ENCODE measurements at regions not wholly inside any gene's neighbourhood (a gene's known extent, or its start where the extent isn't known, plus 50 kb on each side); places are given as distances from the start of the nearest gene placed in this dataset.
A peak's percentile ranks its signal among the peaks of the same experiment; 100 is the strongest.

DNA sequence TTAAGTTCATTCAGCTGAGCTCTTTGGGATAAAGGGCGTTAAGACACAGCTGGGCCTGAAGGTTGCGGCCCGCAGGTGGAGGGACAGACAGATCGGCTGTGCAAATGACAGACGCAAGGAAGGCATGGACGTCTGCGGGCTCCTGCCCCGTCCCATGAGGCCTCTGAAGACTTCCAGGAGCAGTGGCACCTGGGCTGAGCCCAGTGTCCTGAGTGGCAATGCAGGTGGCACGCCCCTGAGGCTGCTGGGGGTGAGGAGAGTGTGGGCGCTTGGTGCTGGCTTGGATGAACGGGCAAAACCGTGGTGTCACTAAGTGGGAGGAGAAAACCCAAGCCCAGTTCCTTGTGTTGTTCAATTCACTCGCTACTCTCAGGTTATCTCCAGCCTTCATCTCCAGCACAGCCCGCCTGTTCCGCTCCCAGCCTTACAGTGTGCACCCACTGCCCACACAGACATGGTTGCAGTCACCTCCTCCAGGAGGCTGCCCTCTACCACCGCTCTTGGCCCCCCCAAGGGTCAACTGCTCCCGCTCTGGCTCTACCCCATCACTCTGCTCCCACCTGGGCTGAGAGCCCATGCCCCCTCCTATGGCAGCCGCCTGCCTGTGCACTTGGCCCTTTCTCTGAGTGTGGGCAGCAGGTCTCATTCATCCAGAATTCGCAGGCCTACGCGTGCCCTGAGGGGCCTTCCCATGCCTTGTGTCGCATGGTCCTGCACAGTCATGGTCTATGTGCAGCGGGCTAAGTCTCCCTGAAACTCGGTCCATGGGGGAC lies 50.3 kb downstream of the PTGR3 start:
- DNase-seq (ENCODE audit: low spot score), result no peak

DNA sequence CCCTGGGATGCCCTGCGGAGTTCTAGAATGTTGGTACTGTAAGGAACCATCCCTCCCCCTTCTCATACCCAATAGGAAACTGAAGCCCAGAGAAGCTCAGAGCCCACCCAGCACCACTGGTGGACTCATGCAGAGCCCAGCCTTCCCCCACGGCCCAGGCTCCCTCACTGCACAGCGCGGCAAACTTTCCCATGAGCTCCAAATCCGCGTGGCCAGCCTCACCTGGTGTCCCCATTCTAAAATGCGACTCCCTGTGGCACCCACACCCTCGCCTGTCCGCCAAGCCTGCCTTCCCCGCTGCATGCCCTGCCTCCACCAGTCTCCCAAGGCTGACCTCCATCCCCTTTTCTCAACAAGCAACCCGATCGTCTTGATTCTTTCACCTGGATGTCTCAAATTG lies 51.1 kb downstream of the PTGR3 start:
- no peak for DNase-seq (ENCODE audit: low spot score)

DNA sequence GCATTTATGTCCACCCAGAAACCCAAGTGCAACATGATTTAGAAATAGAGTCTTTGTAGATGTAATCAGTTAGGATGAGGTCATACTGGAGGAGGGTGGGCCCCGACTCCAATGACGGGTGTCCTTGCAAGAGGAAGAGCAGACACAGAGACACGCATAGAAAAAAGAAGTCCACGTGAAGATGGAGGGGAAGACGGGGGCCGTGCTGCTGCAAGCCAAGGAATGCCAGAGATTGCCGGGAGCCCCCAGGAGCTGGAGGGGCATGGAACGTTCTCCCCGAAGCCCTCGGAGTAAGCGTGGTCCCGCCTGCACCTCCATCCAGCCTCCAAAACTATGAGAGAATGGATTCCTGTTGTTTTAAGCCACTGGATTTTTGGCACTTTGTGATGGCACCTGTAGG lies 51.6 kb downstream of the PTGR3 start:
- DNase-seq (ENCODE audit: low spot score), result no peak

DNA sequence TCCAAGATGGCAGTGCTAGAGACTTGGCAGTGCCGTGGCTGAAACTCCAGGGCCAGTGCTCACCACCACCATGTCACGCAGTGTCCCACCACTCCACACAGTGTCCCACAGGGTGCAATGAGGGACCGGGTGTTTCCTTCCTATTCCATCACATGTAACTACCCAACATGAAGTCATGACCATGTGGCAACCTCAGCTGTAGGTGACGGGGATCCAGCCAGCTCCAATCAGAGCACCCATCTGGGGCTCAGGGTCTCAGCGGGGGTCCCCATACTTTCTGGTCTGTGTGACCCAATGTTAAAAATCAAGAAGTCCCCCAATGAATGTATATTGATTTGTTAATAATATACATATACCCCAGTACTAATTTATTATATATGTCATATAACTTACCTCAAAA lies 52.1 kb downstream of the PTGR3 start:
- no peak for DNase-seq (ENCODE audit: low spot score)

DNA sequence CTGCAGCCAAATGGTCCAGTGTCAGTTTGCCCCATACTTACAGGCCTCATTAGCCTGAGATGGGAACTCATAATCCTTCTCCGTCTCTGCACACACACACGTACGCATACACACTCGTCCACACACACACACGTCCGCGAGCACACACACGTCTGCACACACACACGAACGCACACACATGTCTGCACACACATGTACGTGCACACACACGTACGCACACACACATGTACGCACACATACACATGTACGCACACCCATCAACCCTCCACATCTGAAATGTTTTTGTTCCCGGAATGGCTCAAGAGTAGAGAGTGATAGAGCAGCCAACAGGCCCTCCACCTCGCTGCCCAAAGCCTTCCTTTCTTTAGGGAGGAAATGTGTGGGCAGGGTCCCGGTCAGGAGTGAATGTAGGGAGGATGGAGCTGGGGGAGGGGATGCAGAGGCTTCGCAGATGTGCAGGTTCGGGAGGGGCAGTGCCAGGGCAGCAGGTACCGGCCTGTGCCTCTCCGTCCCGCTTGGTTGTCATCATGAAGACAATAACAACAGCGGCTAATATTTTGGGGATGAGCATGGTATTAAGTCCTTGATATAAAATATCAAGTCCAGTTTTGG lies 52.7 kb downstream of the PTGR3 start:
- DNase-seq (ENCODE audit: low spot score), result no peak

DNA sequence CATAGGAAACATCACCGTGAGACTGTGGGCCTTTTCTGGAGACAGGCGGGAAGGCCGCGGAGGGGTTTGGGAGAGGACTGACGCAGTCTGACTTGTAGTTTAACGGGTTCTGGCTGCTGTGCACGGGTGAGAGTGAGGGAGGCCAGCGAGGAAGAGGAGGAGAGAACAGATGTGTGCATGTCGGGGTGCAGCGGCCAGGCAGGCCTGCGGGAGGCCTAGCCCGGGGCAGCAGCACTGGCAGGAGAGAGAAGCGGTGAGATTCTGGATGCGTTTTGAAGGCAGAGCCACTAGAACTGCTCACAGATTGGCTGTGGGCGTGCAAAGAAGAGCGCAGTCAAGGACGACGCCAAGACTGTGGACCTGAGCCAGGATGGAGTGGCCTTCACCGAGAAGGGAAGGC lies 53.9 kb downstream of the PTGR3 start:
- no peak for DNase-seq (ENCODE audit: low spot score)

DNA sequence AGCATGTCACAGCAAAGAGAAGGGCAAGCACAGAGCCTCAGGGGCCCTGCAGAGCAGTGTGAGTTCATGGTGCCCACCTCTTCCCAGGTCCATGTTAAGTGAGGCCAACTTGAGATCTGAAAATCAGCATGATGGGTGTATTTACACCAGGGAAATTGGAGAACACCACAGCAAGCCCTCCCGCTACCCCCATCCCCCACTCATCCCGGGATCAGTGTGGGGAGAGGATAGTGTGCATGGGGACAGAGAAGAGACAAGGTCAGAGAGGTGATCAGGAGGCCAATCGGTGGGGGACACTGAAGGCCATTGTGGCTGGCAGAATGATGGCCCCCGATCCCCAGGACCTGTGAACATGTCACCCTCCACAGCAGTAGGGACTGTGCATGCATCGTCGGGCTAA lies 54.7 kb downstream of the PTGR3 start:
- no peak for DNase-seq (ENCODE audit: low spot score)

DNA sequence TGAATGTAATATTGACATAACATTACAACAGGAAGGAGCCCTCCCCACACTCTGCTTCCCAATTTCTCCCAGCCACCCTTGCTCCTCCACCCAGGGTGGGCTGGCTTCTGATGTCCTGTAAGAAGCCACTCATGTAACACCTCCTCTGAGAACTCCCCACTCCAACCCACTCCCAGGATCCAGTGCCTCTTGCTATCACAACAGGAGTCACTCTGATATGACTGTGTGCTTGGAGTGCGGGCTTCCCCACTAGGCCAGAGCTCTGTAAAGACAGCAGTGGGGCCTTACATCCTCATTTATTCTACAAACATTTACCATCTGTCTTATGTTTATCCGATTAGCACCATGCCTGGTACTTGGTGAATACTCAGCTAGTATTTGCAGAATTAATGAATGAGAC lies 65.1 kb downstream of the PTGR3 start:
- no peak for DNase-seq (ENCODE audit: low spot score)

DNA sequence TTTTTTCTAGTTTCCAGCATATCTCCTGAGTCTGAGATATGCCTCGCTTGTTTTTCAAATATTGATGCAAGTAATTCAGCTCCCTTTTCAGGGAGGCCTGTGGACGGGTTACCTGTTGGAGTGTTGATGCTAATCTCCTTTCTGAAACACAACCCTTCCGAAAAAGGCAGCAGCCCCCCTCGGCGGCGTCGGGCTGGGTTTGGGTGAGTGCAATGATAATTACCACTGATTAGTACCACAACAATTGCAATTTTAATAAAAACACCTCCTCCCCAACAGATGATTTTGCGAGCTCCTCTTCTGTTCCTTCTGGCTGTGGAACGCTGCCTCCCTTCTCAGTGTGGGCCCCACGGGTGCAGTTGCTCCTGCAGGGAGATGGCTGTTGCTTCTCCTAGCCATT lies 66.3 kb downstream of the PTGR3 start:
- DNase-seq (ENCODE audit: low spot score), result no peak

DNA sequence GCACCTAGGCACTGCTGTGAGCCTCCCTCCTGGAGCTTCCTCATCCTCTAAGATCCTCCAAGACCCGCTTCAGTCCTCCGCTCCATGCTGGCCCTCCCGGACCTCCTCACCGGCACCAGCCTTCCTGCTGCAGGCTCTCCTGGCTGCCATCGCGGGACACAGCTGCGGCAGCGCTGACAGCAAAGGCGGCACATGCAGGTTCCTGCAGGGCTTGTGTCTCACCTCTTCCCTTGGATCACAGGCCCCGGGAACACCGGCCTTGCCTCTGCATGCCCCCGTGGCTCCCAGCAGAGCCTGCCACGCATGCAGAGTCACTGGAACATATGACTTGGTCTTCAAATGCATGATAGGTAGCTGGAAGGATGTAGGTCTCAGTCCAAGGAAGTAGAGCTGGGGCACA lies 67.2 kb downstream of the PTGR3 start:
- no peak for DNase-seq (ENCODE audit: low spot score)

DNA sequence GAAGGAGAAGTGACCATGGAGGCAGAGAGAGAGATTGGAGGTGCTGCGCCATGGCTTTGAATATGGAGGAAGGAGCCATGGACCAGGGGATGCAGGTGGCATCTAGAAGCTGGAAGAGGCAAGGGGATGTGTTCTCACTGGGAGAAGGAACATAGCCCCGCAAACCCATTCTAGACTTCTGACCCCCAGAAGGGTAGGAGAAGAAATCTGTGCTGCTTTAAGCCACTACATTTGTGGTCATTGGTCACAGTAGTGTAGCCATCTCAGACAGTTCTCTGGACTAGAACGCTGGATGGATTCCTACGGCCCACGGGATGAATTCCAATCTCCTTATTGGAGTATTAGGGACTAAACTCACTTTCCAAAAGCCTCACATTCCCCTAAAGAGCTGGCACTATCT lies 67.8 kb downstream of the PTGR3 start:
- no peak for DNase-seq (ENCODE audit: low spot score)

DNA sequence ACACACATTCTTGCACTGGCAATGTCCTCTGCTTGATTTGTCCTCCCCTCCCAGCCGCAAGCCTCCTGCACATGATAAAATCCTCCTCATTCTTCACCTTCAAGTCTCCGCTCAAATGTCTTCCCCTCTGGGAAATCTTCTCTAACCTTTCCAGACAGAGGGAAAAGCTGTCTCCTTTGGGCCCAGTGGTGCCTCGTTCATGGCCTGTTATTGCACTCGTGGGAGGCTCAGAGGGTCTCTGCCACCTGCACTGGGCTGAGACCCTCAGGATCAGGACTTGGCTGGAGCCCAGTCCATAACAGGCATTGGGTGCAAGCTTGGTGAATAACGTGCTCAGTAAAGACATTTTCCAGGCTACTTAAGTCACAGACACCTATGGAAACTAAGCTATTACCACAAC lies 68.6 kb downstream of the PTGR3 start:
- DNase-seq (ENCODE audit: low spot score), result no peak

DNA sequence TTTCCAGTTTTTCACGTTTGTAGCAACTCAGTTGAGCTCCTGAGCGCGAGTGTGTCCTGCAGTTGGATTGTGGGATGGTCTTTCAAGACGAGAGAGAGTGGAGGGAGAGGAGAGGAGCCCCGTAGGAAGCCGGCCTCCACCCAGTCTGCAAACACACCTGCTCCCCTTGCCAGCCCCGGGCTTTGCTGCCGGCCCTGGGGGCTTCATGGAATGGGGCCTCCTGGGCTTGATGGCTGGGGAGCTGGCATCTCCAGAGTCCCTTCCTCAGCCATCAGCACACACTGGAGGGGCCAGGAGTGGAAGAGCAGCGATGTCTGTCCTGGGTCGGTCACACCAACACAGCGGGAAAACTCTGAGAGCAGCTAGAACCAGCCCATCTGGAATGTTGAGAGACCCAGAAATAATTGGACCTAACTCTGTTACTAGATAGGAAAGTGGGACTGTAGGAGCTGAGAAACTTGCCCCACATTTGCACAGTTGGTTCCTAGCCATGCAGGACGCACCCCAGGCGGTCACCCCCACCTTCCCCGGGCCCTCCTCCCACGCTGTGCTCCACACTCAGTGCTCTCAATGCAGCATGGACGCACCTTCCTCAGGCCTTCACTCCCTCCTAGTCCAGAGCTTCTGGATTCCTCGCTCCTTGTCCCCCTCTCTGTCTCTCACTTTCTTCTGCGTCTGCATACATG lies 69.6 kb downstream of the PTGR3 start:
- DNase-seq (ENCODE audit: low spot score), result no peak

DNA sequence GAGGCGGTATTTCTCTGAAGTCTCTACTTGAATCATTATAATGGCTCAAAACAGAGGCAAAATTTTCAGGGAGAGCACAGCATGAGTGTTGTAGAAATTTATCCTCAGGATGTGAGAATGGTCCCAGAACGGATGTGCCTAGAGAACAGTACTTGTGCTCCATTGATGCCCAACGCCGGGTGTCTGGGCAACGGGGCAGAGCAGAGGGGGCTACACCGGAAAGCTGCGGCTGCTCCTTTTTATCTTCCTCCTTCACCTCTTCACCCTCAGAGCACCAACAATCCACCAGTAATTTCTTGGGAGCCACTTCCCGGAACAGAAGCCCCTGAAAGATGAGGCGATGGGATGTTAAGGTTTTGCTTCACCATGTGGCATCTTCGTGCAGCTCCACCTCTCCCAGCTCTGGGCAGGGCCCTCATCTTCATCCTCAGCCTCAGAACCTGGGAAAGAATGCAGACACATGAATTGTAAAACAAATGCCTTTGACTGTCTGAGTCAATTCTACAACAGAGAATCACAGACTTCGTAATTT lies 71.5 kb downstream of the PTGR3 start:
- no peak for DNase-seq (ENCODE audit: low spot score)

DNA sequence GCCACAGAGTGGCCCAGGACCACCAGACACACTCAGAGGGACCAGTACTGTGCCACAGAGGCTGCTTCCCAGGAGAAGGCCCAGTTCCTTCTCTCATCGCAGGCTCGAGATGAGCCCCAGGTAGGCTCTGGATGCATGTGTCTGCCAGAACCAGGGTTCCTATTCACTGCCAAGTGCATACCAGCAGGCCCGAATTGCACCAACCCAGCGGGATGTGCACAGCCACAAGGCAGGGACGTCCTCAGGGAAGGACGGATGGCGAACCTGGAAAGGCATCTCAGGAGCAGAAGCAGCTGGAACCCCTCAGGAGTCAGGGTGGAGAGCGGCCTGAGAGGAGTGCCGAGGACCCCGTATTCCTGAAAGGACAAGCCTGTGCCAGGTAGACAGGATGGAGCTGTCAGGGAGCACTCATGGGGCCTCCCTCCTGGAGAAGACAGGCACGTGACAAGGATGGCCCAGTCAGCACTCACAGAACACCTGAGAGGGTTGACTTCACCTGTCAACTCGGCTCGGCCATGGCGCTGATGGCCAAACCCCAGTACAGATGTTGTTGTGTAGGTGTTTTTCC lies 73.7 kb downstream of the PTGR3 start:
- DNase-seq (ENCODE audit: low spot score), result no peak

DNA sequence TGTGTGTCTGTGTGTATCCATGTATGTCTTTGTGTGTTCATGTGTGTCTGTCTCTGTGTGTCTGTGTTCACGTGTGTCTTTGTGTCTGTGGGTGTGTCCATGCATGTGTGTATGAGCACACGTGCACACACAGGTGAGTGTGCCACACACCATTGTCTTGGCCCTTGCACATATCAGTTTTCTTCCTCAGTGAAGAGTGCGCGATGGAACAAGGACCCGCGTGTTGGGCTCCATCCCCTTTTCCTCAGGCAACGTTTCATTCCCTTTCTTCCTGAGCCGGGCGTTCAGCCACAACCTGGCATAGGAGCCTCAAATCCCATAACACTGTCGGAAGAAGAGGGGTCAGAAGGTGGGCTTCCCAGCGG lies 74.3 kb downstream of the PTGR3 start:
- DNase-seq (ENCODE audit: low spot score), result no peak

DNA sequence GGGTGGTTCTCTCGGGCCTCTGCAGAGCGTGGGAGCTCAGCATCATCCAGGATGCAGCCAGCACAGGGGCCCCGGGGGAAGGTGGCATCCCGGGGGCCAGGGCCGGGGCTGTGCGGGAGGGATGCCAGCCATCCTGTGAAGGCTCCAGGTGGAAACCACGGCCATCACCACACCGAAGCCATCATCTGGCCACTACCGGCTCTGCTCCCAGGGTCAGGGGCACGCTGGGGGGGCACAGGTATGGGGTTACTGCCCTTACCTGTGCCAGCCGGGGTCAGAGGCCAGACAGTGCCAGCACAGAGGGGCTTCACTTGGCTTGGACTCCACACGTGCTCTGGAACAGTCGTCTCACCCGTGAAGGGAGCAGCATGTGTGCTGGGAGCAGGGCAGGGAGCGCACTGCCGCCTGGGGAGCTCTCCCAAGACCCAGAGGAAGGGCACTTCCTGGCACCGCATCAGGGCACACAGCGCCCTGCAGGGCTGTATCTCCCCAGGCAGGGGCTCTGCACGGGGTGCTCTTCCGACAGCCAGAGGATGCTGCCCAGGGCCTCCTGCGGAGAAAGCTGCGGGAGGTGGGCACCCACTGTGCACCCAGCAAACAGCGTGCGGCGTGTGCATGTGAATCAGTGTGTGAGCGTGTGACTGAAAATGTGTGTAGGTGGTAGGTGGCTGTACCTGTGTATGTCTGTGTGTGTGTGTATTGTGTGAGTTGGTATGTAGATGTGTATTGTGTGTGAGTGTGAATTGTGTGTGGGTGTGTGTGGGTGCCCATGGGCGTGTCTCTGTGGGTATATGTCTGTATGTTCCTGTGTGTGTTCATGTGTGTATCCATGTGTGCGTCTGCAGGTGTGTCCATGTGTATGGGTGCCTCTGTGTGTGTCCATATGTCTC lies 75.0 kb downstream of the PTGR3 start:
- no peak for DNase-seq (ENCODE audit: low spot score)

DNA sequence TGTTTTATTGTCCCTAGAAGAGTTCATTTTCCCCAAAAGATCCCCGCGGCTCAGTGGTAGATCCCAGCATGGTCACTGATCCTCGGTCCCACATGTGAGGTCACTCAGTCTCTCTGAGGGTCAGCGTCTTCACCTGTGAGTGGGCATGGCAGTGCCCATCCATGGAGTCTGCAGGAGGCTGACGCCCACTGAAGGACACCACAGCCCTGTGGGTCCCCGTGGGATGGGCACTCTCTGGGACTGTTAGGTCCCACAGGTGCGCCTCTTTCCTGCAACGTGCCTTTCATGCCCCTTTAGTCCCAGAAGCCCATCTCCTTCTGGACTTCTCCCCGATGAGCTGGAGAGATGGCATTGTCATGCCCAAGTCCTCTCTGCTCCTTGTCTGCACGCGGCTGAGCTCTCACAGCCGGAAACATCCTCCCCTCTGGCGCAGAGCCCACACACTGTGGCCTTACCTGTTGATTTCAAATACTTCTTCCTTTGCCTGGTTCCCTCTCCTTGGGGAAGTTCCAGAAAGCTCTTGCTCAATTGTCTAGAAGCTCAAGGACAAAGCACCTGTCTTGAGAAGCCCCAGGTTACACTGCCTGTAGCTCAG lies 75.9 kb downstream of the PTGR3 start:
- DNase-seq (ENCODE audit: low spot score), result no peak

DNA sequence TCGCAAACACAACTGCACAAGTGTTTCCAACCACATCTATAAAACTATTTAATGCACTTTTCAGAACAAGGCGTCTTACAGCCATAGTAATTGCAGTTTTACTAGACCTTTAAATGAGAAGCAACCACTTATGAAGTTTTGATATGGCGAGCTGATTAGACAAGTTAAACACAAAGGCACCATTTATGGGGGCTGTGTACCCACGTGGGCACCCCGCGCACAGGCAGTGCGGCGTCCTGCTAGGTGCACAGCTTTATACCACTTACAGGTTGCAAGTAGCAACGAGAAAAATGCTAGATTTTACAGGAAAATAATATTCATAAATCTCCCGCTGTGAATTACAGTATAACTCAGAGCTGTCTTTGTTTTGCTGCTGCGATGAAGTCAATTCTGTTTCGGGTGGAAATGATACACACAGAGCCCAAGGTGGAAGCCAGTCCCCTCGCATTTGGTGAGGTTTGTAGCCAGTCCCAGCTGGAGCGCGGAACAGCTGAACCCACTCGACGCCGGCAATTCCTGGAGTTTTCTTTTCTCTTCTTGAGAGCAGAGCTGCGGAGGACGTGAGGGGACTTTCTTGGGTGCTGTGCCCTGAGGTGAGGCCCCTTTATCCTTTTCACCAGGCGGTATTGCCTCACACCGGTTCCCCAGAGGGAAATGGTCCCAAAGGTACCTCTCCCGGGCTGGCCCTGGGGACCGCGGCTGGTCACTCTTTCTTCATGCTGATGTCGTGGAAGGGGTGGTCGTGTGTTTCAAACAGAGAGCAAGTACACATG lies 76.7 kb downstream of the PTGR3 start:
- peak; percentile 28 for DNase-seq (ENCODE audit: low spot score)

DNA sequence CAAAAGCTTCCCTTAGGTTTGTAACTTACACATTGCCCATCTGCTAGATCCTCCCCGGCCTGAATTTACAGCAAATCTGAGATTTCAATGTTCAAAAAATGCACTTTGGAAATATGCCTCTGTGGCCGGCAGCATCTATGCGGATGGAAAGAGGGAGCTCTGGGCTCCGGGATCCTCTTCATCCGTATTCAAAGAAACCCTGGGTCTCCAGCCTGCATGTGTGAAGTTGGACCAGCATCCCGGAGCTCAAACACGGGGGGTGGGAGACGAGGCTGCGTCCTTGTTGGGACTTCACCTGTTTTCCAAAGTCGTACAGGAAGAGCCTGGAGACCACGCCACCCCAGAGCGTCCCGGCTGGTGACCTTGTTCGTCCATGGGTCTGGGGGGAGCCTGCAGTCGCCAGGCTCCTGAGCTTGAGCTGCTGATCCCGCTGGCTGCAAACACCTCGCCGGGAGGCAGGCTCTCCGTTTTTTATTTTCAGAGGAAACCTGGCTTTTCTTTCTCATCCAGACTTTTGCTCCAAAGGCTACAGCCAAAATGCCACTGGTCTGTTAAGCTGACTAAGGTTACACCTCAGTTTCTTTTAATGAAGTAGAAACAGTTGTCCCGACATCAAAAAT lies 77.4 kb downstream of the PTGR3 start:
- no peak for DNase-seq (ENCODE audit: low spot score)
